GM19395 (cell line): ENCODE measurements at regions not wholly inside any gene's neighbourhood (a gene's known extent, or its start where the extent isn't known, plus 50 kb on each side); places are given as distances from the start of the nearest gene placed in this dataset.
"Not testable (repeated sequence)": the region's sequence is repeated elsewhere in the genome, so short reads cannot be mapped to it uniquely, and the experiment has no call there.

Source experiments
- ATAC-seq: cut with Tn5 transposase; IDR thresholded peaks from one replicate; pipeline ENCODE4 v1.9.1; 2021; ENCODE audit warnings: mild to moderate bottlenecking, moderate library complexity; ENCODE audit not compliant: unreplicated experiment

DNA sequence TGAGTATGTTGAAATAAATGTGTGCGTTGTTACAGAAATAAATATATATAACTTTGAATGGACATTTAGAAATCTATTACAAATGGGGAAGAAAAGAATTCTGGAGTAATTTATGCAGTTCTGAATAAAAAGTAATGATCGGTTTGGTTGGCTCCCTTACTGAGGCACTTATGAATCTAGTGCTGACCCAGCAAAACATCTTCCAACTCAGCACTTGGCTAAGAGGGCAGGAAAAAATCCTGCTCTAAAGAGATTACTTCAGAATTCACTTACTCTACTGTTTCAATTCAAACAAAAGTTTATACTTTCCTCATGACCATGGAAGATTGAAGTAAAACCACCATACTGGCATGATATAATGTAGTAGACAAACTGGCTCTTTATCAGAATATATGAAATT lies 123.9 kb upstream of the RXFP1 start:
- ATAC-seq, result no peak

DNA sequence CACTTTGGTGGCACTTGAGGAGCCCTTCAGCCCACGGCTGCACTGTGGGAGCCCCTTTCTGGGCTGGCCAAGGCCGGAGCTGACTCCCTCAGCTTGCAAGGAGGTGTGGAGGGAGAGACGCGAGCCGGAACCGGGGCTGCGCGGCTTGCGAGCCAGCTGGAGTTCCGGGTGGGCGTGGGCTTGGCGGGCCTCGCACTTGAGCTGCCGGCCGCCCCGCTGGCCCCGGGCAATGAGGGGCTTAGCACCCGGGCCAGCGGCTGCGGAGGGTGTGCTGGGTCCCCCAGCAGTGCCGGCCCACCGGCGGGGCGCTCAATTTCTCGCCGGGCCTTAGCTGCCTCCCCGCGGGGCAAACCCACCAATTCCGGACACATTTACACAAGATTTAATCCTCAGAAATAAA lies 113.7 kb upstream of the RXFP1 start:
- not testable (repeated sequence) for ATAC-seq

DNA sequence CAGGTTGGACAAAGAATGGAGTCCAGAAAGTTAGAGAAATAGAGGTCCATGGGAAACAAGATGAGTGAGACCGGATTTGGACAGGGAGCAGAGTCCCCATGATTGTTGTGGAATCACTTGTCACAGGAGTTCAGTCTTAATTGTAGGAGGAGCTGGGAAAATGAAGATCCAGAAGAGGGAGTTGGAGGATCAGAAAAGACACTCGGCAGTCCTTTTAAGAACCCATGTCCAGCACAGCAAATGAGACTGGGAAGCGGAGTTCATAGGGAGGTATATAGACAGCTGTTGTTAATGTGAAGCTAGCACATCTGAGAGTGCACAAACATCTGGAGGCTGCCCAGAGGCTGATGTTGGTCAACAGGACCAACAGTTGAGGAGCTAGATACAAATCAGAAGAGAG lies 111.4 kb upstream of the RXFP1 start:
- ATAC-seq, result no peak

DNA sequence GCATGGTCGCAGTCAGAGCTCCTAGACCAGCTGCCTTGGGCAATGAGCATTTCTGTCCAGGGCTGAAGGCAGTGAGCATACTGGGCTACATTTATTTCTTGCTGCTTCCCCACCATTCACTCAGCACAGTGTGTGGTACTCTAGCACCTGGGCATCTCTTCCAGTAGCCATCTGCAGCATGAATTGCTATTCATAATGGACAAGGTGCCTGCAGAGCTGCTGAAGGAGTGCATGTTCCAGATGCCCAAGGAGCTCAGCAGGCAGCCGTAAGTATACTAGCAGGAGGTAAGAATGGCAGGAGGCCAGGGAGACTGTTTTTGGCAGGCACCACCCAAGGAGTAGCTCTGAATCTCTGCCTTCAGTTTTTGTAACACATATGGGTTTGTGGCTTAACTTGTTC lies 110.4 kb upstream of the RXFP1 start:
- no peak for ATAC-seq

DNA sequence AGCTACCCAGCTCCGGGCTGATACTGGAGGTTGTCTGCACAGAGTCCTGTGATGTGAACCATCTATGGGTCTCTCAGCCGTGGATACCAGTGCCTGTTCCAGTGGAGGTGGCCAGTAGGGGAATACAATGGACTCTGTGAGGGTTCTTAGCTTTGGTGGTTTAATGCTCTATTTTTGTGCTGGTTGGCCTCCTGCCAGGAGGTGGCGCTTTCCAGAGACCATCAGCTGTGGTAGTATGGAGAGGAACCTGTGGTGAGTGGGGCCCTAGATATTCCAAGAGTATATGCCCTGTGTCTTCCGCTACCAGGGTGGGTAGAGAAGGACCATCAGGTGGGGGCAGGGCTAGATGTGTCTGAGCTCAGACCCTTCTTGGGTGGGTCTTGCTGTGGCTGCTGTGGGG lies 103.0 kb upstream of the RXFP1 start:
- not testable (repeated sequence) for ATAC-seq

DNA sequence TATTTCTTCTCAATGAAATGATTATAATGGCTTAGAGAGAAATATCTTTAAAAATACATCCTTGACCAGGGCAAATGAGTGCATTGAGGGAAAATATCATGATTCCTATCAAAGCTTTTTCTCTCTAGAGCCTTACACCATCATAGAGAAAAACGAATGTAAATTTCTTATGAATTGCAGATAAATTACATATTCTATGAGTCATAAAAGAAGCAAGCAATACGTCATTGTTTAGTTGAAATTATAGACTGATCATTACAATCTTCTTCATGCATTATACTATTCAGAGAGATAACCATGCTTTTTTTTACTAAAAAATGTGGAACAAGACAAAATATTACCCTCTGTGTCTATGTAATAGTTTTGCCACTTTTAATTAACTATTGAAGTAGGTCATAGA lies 100.9 kb upstream of the RXFP1 start:
- ATAC-seq, result no peak

DNA sequence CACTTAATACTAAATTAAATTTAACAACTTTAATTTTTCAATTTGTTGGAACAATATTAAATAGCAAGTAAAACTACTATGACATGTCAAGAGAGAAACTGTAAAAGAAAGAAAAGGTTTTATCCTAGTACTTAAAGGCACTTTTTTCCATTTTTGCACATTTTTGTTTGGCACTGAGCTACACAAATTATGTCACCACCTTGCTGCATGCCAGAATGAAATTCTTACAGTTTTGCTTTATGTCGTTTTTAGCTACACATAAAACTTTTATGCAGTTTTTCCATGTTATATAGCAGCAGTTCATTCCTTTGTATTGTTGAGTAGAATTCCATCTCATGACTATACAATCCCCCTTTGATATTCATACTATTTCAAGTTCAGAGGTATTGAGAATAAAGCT lies 99.1 kb upstream of the RXFP1 start:
- ATAC-seq, result no peak

DNA sequence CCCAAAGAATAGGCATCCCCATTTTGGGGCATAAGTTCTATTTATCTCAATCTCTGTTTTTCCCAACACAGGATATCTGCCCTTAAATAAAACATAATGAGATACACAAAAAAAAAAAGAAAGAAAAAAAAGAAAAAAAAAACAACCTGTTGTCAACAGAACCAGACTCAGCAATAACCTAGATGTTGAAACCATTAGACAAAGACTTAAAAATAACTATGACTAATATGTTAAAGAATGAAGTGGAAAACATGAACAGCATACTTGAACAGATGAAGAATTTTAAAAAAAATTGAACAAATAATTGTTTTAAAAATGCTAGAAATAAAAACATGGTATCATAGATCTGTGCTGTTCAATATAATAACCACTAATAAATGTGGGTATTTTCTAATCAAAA lies 93.4 kb upstream of the RXFP1 start:
- no peak for ATAC-seq

DNA sequence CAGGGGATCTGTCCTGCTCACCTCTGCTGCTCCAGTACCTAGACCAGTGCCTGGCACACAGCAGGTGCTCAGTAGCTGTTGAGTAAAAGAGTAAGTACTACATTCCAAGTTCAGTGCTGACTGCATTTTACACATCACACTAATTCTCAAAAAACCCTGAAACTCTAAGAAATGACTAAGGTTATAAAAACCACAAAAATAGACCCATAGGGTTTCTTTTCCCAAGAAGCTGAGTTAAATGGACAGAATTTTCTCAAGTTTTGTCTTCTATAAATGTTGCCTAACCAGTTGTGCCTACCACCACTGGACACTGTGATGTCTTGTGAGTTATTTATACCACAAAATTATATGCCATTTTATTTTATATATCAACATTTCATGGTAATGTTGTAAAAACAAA lies 78.9 kb upstream of the RXFP1 start:
- ATAC-seq, result no peak

DNA sequence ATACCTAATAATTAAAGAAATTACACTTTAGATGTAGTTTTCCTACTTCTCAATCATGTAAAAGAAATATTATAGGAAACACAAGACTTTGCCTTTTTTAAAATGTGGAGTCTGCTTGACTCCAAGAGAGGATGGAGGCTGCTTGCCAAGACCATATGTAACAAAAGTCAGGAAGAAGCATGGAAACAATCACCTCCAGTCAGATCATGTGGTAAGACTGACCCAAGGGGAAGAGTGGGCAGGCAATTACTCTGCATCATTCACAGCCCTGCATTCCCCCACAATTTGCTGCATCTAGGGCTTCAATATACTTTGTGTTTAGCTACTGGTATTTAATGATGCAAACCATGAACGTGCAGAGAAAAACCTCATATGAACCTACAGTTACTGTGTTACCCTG lies 78.0 kb upstream of the RXFP1 start:
- ATAC-seq, result no peak

DNA sequence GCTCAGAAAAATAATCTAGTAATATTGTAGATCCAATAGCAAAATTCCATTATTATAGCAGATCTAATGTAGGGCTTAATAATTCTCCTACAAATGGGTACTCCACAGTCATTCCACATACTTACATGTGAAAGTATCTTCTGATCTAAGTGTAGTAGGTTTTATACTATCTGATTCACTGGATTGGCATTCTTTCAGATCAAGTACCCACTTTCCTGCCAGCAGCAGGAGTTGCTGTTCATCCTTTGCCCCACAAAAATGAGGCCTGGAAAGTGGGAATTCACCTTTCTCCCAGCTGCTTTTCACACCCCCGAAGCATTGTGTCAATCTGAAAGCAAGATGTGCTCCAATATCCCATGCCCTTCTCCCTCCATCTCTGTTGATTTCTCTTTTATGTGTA lies 77.1 kb upstream of the RXFP1 start:
- ATAC-seq, result no peak

DNA sequence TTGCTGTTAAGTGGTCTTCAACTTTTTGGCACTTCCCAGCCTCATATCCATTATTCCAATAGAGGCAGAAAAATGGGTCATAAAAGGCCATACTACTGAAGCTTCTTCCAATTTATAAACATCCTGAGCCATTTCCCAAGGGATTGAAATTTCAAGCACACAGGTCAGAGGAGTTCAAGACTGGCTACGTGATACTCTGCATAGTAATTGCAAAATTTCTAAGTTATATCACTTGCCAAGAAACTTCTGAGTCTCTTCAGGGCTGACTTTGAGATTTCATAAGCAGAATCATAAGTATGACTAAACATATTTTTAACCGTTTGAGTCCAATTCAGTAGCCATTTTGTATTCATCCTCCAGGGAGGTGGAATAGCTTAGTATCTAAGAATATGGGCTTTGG lies 75.6 kb upstream of the RXFP1 start:
- no peak for ATAC-seq

DNA sequence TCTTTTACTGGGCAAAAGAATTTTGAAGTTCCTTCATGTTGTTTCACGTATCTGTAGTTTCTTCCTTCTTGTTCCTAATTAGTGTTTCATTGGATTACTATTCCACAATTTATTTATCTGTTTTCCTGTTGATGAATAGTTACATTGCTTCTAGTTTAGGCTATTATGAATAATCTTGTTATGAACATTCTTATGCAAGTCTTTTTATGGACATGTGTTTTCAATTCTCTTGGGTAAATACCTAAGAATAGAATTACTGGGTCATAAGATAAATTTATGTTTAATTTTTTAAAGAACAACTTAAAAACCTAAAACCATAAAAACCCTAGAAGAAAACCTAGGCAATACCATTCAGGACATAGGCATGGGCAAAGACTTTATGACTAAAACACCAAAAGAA lies 70.9 kb upstream of the RXFP1 start:
- ATAC-seq, result no peak

DNA sequence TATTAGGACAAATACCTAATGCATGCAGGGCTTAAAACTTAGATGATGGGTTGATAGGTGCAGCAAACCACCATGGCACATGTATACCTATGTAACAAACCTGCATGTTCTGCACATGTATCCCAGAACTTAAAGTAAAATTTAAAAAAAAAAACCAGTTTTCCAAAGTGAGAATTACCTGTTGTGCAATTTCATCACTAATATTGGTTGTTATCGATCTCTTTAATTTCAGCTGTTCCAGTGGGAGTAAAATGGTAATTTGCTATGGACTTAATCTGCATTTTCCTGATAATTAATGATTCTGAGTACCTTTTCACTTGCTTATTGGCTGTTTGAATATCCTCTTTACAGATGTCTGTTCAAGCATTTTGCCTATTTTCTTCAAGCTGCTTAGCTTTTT lies 69.6 kb upstream of the RXFP1 start:
- ATAC-seq, result not testable (repeated sequence)

DNA sequence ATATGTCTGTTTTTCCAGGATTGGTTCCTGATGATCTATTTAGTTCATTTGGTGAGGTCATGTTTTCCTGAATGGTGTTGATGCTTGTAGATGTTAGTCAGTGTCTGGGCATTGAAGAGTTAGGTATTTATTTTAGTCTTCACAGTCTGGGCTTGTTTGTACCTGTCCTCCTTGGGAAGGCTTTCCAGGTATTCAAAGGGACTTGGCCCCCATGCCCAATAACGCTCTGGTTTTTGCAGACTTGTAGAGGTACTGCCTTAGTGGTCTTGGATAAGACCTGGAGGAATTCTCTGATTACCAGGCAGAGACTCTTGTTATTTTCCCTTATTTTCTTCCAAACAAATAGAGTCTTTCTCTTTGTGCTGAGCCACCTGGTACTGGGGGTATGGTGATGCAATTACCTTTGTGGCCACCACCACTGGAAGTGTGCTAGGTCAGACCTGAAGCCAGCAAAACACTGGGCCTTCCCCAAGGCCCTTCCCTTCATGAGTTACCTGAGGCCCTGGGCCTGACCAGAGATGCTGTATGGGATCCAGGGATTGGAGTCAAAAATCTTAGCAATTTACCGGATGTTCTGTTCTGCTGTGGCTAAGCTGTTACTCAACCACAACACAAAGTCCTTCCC lies 63.3 kb upstream of the RXFP1 start:
- no peak for ATAC-seq

DNA sequence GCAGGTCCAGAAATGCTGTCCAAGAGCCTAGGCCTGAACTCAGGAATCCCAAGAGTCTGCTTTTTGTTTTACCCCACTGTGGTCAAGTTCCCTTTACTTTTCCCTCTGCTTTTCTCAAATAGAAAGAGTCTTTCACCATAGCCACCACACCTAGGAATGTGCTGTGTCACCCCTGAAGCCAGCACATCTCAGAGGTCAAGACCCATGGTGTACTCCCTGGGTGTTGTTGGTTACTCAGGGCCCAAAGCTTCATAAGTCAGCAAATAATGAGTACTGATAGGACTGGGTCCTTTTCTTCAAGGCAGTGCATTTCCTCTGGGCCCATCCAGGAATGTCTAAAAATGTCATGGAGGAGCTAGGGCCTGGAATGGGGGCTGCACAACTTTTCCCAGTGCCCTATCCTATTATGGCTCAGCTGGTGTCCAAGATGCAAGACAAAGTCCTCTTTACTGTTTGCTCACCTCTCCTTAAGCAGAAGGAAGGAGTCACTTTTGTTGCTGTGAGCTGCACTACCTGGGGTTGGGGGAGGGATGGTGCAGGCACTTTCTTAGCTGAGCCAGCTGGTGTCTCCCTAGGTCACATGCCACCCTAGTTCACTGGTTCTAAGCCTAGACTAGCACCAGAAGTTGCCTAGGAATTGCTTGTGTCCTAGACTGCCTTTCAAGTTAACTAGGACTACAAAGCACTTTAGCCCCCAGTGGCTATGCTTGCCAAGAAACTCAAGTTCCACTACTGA lies 62.4 kb upstream of the RXFP1 start:
- ATAC-seq, result no peak

DNA sequence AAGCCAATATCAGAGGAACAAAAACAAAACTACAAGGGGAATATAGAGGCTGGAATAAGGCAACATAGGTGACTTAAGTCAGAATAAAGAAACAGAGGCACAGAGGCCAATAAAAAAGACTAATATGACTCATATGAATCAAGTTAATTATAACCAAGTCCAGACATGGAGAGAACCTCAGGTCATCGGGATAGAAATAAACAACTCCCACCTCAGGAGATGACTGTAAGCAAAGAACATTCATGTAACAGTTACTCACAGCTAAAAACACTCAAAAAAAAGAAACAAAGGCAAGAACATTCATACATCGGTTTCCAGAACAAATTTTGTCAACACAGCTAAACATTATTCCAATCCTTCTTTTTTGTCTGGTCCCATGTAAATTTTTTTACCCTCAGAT lies 60.3 kb upstream of the RXFP1 start:
- ATAC-seq, result no peak

DNA sequence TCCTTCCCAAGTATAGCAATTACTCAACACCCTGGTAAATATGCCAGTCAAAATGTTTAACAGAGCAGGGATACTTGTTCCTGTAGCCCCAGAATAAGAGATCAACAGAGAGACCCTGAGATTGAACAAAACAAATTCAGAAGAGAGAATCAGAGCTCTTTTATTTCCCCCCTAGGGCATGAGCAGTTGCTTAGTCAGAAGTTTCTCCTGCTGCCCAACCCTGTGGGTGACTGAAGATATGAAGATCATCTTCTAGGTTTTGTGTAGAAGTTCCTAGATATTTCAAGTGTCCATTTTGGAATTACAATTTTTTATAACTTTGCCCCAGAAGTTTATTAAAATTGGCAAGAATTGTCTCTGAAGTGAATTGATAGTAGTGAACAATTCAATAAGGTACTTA lies 59.1 kb upstream of the RXFP1 start:
- no peak for ATAC-seq
